GM18507 (cell line): ENCODE measurements at regions not wholly inside any gene's neighbourhood (a gene's known extent, or its start where the extent isn't known, plus 50 kb on each side); places are given as distances from the start of the nearest gene placed in this dataset.
A peak's percentile ranks its signal among the peaks of the same experiment; 100 is the strongest.
"Not testable (repeated sequence)": the region's sequence is repeated elsewhere in the genome, so short reads cannot be mapped to it uniquely, and the experiment has no call there.

Source experiments
- DNase-seq: peaks from one replicate; pipeline ENCODE4 v3.0.0; 2011; ENCODE audit warnings: low read depth; ENCODE audit not compliant: insufficient read length; ENCODE audit errors: extremely low spot score
- FAIRE-seq: peaks from 2 replicates; lab custom pipeline; 2011; peaks lifted over from hg19 to GRCh38; lab: Jason Lieb, UNC

DNA sequence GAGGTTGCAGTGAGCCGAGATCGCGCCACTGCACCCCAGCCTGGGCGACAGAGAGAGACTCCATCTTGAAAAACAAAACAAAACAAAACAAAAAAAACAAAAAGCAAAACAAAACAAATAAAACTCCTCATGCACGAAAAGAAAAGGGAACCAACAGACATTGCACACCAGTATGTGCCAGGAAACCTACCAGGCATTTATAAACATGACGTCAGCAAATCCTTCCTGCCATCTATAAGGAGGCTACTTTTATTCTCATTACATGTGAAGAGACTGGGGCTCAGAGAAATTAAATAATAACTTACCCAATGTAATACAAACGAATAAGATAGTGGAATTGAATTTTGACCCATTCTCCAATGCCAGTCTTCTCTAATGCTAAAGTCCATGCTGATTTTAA lies 197.2 kb downstream of the NUFIP1 start:
- FAIRE-seq (no peak), DNase-seq (no peak)

DNA sequence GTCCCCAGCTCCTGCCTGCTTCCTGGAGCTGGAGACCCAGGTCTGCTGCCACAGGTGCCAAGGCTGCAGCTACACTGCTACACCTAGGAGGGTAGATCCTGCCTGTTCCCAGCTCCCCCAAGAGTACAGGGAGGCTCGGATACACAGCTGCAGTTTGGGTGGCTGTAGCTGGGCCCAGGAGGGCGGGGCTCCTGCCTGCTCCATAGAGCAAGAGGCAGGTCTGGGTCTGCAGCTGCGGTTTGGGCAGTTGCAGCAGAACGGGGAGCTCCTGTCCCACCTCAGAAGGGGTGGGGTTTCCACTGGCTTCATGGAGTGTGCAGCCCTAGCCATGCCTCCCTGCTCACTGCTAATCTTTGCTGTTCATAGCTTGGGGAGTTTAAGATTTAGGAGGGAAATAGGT lies 199.0 kb downstream of the NUFIP1 start:
- no peak for DNase-seq
- FAIRE-seq: no peak

DNA sequence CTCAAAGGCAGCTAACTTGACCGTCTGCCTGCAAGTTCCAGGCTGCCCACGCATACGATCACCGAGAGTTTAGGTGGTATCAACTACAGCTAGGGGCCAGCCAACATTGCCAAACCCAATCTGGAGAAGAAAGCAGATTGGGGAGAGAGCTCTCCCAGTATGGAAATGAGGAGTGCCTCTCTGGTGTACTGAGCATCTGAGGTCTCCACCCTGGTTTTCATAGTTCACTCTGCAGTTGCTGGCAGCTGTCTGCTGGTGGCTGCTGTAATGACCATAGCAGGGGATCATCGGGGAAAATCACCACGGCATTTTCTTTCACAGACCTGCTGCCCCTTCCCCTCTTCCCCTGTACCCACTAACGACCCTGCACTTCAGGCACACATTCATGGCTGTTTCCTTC lies 201.7 kb downstream of the NUFIP1 start:
- DNase-seq: no peak
- FAIRE-seq: no peak

DNA sequence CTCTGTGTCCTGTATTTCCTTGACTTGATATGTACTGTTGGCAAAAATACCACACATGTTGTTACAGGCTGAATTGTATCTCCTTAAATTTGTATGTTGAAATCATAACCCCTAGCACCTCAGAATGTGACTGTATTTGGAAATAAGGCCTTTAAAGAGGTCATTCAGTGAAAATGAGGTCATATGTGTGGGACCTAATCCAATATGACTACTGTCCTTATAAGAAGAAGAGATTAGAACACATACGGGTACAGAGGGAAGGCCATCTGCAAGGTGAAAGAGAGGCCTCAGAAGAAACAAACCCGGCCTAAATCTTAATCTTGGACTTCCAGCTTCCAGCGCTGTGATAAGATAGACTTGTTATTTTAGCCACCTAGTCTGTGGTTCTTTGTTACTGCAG lies 202.5 kb downstream of the NUFIP1 start:
- FAIRE-seq (no peak), DNase-seq (no peak)

DNA sequence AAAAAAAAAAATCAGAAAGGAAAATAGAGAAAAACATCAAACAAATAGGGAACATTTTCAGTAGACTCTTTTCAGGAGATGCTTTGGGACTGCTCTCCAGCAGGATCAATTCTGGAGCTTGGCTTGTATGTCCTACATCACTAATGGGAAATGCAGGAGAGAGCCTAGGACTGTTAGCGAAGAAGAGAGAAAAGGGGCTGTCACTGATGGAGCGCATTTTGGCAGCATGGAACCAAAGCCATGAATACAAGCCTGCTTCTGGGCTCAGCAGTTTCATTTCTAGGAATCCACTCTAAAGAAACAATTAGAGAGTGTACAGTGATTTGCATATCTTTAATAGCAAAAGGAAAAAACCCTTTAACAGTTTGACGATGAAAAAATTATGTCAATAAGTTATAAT lies 203.9 kb downstream of the NUFIP1 start:
- FAIRE-seq: no peak
- DNase-seq: no peak

DNA sequence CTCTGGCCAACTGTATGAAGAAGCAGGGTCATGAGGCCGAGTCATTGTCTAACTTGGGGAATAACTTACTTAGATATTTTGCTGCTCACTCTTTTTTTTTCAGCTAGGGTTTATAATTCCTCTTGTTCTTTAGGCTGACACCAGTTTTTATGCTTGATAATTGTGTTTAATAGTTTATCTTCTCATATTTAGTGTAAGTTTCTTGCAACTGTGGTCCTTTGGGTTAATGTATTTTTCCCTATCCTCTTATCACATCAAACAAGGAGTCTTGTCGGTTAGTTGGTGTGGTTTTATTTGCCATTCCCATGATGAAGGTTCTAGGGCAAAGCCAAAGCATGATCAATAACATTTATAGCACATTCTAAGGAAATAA lies 204.6 kb downstream of the NUFIP1 start:
- DNase-seq (no peak), FAIRE-seq (no peak)

DNA sequence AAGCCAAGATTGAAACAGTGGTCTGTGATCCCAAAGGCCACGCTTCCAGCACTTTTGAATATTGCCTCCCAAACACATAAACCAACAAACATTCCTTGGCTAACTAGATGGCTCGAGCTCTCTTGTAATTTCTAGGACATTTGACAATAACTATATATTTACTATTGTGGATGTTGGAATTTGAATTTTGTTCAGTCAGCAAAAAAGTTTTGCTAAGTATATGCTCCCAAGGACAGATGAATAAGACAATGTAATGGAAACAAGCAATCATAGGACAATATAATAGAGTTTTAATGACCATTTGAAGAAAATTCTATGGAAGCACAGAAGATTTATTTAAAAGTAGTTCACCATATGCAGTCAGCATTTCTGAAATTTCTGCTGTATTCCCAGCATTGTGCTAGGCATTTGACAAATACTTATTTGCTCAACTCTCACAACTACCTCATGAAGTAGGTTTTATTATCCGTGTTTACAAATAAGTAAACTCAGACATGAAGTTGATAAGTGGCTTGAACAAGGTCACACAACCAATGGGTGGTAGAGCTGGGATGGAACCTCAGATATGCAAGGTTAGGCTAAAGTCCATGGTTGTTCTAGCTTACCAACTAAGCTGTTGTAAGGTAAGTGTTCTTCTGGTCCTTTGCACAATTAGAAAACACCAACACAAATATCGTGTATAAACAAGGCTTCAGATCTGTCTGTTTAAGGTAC lies 205.1 kb downstream of the NUFIP1 start:
- no peak for DNase-seq
- FAIRE-seq: no peak

DNA sequence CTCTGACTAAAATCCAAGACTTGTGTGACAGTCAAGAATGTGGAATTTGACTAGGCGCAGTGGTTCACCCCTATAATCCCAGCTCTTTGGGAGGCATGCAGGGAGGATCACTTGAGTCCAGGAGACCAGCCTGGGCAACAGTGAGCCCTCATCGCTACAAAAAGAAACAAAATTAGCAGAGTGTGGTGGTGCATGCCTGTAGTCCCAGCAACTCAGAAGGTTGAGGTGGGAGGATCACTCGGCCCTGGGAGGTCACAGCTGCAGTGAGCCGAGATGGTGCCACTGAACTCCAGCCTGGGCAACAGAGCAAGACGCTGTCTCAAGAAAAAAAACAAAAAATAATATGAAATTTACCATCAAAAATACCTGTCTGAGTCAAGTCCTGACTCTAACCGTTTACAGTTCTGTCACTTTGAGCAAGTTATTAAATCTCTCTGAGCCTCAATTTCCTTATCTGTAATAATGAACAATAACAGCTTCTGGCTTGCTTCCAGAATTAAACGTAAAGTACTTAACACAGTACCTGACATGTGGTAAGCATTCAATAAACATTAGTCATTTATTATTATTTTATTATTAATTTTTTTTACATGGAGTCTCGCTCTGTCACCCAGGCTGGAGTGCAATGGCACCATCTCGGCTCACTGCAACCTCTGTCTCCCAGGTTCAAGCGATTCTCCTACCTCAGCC lies 204.6 kb upstream of the TSC22D1 start:
- DNase-seq (no peak), FAIRE-seq (no peak)

DNA sequence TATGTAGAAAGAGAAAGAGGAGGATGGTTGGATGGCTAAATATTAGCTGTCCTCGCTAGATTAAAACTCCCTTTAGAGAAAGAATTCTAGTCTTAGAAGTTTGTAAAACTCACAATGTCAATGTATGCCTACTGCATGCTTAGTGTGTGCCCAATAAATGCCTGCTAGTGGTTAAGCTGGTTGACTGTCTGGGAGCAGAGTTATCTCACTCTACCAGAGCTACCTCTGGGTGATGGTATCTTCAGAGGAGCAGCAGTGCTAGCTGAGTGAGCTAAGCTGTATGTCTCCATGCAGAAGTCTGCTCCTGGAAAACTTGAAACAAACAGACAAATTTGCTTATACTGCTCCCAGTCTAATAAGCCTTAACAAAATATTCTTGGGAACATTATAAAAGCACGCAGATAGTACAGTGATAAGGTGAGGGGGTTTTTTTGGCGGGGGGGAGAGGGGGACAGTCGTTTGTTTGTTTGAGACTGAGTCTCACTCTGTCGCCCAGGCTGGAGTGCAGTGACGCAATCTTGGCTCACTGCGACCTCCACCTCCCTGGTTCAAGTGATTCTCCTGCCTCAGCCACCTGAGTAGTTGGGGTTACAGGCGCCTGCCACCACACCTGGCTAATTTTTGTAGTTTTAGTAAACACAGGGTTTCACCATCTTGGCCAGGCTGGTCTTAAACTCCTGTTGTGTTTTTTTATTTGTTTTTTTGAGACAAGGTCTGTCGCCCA lies 202.8 kb upstream of the TSC22D1 start:
- FAIRE-seq (no peak), DNase-seq (no peak)

DNA sequence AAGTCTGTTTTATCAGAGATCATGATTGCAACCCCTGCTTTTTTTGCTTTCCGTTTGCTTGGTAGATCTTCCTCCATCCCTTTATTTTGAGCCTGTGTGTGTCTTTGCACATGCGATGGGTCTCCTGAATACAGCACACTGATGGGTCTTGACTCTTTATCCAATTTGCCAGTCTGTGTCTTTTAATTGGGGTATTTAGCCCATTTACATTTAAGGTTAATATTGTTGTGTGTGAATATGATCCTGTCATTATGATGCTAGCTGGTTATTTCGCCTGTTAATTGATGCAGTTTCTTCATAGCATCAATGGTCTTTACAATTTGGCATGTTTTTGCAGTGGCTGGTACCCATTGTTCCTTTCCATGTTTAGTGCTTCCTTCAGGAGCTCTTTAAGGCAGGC lies 199.2 kb upstream of the TSC22D1 start:
- FAIRE-seq, DNase-seq: not testable (repeated sequence)

DNA sequence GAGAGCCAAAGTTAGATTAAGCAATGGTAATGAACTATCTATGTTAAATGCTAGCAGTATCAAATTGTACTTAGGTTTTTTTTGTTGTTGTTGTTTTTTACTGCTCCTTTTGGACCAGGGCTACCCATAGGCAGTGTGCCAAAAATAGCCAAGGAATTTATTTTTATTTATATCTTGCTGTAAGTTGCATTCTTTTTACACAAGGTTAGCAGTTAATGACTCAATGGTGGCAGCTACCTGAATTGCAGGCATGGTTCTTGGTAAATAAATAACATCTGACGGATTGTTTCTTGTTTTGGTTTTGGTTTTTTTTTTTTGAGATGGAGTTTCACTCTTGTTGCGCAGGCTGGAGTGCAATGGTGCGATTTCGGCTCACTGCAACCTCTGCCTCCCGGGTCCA lies 194.8 kb upstream of the TSC22D1 start:
- FAIRE-seq: no peak
- DNase-seq: no peak

DNA sequence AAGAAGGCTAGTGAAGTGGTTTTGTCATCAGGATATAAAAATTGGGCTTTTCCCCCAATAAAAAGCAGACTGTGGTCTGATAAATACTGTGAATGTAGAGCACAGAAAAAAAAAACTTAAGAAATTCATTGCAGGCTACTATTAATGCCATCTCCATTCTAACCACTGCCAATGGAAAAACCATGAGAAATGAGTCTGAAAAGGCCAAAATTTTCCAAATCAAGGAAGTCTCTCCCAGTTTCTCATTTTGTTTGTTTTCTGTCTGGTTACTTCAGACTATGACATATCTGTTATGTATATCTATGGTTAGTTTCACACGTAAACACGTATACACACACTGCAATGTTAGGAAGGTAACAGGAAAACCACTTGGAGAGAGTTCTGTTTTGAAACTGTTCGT lies 193.6 kb upstream of the TSC22D1 start:
- no peak for FAIRE-seq
- no peak for DNase-seq

DNA sequence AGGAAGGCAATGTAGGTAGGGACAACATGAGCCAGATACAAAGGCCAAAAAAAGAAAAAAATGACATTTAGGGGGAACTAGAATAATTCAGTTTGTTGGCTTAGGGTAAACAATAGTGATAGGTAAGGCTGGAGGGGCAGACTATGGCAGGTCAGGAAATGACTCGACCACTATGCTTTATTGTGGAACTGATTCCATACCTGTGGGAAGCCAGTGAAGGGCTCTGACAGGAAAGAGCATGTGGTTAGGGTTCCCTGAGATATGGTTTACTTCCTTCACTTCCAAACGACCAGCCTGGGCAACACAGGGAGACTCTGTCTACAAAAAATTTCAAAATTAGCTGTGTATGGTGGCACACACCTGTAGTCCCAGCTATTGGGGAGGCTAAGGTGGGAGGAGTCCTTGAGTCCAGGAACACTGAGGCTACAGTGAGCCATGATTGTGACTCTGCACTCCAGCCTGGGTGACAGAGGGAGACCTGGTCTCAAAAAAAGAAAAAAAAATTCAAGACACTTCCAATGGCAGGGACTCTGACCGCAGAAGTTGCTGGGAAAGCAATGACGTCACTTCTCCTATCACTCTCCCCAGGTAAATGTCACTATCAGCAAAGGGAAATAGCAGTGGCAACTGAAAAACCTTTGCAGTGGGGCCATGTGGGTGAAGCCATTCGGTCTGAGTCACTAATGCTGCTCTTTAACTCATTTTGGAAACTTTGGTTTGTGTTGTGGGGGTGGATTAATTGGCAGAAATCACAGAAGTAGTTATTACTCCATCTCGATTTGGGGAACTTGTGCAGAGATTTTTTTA lies 192.8 kb upstream of the TSC22D1 start:
- DNase-seq: no peak
- FAIRE-seq: no peak

DNA sequence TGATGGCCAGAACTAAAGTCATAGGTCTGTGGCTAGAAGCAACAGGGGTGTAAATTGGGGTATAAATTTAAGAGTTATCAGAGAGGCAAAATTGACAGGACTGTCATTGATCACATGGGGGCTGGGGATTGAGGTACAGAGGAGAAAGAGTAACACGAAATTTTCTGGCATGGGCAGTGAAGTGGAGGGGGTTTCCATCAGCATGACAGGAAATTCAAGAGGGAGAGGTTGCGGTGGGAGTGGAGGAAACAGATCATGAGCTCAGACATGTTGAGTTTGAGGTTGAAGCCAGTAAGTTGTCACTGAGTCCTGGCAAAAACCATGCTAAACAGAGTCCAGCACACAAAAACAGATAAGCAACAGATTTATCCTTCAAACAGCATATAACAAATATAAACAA lies 192.1 kb upstream of the TSC22D1 start:
- FAIRE-seq: peak; percentile 81
- no peak for DNase-seq

DNA sequence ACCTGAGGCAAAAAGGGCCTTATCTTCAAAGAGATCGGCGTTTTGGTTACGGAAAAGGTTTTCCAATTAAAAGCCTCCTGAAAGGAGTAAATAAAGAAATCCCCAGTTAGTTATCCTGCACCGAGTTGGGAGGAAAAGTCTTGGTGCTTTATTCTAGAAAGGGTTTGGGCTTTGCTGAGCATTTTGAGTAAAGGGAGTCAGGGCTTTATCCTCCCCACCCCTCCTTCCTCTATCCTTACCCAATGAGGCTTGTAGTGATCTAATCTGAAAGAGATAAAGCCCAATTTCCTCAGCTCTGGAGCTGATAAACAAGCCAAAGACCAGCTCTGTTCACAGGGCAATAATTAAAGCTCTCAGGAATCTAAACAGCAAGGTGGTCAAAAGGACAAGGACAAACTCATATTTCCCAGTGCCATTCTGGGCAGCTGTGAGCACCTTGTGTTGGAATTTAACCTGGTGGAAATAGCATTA lies 188.9 kb upstream of the TSC22D1 start:
- FAIRE-seq: no peak
- DNase-seq: no peak

DNA sequence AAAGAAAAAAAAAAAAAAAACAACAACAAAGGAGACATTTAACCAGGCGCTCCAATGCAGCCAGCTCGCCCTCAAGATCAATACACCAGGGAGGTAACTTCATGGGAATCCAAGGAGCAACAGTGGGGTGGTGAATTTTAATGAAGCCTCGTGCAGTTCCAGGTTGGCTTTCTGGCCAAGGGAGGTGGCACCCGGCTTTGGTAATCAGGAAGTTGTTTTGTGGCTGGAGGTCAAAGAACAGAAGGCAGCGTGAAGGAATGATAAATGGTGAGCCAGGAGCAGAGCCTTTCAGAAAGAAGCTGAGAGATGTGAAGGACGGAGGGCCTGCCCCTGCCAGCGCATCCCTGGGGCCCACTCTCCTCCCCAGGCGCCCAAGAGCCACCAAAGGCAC lies 188.2 kb upstream of the TSC22D1 start:
- DNase-seq (no peak), FAIRE-seq (no peak)

DNA sequence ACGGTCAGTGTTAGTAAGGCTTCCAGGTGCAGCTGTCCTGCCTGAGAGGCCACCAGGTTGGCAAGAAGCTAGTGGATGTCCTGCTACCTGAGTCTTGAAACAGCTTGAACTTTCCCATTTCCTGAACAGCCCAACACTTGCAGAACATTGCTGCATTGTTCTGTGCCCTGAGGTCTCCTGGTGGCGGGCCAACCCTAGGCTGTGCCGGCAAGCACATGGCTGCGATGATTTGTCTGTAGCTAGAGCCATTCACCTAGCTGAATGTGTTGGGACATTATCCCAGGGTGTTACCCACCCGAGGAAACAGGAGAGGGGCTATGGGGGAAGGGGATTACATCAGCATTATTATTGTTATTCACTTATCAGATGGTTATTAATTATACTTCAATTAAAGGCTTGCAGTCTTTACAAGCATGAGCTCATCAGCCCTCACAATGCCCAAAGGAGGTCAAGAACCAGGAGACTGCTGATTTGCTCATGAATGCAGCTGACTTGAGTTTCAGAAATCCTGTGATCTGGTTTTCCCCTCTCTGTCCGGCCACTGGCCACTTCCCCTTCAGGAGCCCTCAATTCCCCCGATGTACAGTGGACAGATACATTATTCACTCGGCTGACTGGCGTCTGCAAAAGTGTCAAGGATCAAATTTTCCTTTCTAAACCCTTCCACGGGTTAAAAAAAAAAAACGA lies 187.6 kb upstream of the TSC22D1 start:
- DNase-seq: no peak
- no peak for FAIRE-seq

DNA sequence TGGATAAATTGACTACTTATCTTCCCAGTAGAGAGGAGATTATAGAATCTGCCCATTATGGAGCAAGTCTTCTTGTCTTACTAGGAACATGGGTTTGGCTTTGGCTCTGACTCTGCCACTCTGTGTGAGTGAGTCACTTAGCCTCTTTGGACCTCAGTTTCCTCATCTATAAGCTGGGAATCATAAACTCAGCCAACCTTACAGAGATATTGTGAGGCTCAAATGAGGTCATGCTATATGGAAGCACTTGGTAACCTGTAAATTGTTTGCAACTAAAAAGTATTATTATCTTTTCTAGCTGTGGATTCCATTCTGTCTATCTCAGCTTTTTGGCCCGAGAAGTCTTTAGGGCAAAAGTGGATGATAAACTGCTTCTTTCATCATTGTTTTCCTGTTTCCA lies 186.8 kb upstream of the TSC22D1 start:
- no peak for DNase-seq
- no peak for FAIRE-seq

DNA sequence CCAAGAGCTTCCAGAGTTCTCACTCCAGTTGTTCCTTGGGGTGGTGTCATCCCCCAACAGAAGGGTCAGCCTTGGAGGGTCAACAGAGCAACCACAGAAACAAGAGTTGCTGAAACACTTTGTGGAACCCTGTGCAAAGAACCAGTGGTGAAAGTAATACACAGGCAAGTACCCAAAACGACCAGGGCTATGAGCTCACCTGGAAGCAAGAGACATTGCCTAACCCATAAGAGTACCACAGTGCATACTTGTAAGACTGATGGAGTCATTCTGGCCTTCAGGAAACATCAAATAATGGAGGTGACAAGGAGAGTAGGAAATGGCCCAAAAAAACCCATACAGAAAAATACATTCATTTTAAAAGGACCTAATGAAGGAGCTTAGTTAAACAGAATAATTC lies 184.3 kb upstream of the TSC22D1 start:
- FAIRE-seq (no peak), DNase-seq (no peak)
